Dendritic cell treated with granulocyte-macrophage colony-stimulating factor and Interleukin-4, amounts not matched to agents 40 ng/mL and 50 ng/mL, for 4 days (primary cell): ENCODE measurements at regions not wholly inside any gene's neighbourhood (a gene's known extent, or its start where the extent isn't known, plus 50 kb on each side); places are given as distances from the start of the nearest gene placed in this dataset.

ENCODE experiments used
- H3K27ac Mint-ChIP-seq: one replicate; pipeline ENCODE4 v1.8.0; 2022; ENCODE audit warnings: mild to moderate bottlenecking, mixed read lengths
- H3K27me3 Mint-ChIP-seq: one replicate; pipeline ENCODE4 v1.8.0; 2022; ENCODE audit warnings: mild to moderate bottlenecking, mixed read lengths
- H3K36me3 Mint-ChIP-seq: one replicate; pipeline ENCODE4 v1.8.0; 2022; ENCODE audit warnings: low read depth, mixed read lengths
- H3K4me1 Mint-ChIP-seq: one replicate; pipeline ENCODE4 v1.8.0; 2022; ENCODE audit warnings: low read depth, mixed read lengths
- H3K4me3 Mint-ChIP-seq: one replicate; pipeline ENCODE4 v1.8.0; 2022; ENCODE audit warnings: mild to moderate bottlenecking, moderate library complexity, mixed read lengths
- H3K9me3 Mint-ChIP-seq: one replicate; pipeline ENCODE4 v1.8.0; 2022; ENCODE audit warnings: mixed read lengths
- intact Hi-C: fragments of 100-400 bp; cut with micrococcal nuclease; formaldehyde crosslinking; loops from one replicate; pipeline ENCODE4 v1.15.0; 2022

DNA sequence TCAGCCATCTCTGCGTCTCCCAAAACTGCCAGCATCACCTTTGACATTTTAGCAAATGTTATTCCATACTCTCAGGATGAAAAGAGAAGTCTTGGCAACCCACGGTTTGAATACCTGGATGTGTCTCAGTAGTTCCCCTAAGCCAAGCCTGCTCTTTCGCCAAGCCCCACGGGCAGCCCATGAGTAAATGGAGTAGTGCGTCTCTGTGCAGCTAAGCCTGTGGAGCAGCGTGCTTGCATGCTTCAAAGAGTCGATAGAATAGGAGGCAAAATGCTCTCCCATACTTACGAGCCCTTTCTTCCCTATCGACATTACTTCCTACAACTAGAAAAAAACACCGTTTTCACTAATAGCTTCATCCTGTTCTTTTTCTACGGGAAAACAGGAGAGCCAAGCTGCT lies 634.5 kb upstream of the TMEM132C start:
- no peaks in the 10 kb centered on the region for H3K36me3 Mint-ChIP-seq
- H3K4me3 Mint-ChIP-seq = no peak overlapping the region
- H3K27ac Mint-ChIP-seq = no peak overlapping the region
- intact Hi-C loops = no loop called here
- H3K9me3 Mint-ChIP-seq = peaks cover 5% of the 10 kb centered on the region
- no peaks in the 10 kb centered on the region for H3K4me1 Mint-ChIP-seq
- H3K27me3 Mint-ChIP-seq = no peaks in the 10 kb centered on the region

GRCh38 chr12:127635838-127636237 lies 631.1 kb upstream of the TMEM132C start:
- H3K4me3 Mint-ChIP-seq = no peak overlapping the region
- intact Hi-C loops = no loop called here
- no peak overlapping the region for H3K27ac Mint-ChIP-seq
- peaks cover 5% of the 10 kb centered on the region for H3K9me3 Mint-ChIP-seq
- no peaks in the 10 kb centered on the region for H3K27me3 Mint-ChIP-seq
- no peaks in the 10 kb centered on the region for H3K4me1 Mint-ChIP-seq
- no peaks in the 10 kb centered on the region for H3K36me3 Mint-ChIP-seq

DNA sequence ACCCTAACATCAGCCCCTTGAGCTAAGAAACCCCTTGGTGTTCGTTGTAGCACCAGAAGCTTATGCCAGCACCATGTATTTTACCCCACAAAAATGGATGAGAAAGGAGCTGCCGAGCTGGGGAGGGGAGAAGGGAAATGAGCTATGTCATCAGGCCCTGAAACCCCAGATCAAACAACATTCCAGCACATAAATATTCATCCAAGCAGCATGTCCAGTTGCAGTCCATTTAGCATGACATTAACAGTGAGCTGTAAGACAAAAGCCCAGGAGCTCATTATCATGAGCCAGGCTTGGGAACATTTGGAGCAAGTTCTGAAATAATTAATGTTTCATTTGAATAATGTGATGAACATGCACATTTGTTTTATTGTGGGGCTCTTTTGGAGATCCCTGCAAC lies 630.1 kb upstream of the TMEM132C start:
- Mint-ChIP-seq H3K9me3 (peaks cover 5% of the 10 kb centered on the region), H3K4me3 (no peak overlapping the region), H3K27me3 (no peaks in the 10 kb centered on the region), H3K36me3 (no peaks in the 10 kb centered on the region), H3K27ac (no peak overlapping the region), H3K4me1 (no peaks in the 10 kb centered on the region)
- intact Hi-C loops = no loop called here

DNA sequence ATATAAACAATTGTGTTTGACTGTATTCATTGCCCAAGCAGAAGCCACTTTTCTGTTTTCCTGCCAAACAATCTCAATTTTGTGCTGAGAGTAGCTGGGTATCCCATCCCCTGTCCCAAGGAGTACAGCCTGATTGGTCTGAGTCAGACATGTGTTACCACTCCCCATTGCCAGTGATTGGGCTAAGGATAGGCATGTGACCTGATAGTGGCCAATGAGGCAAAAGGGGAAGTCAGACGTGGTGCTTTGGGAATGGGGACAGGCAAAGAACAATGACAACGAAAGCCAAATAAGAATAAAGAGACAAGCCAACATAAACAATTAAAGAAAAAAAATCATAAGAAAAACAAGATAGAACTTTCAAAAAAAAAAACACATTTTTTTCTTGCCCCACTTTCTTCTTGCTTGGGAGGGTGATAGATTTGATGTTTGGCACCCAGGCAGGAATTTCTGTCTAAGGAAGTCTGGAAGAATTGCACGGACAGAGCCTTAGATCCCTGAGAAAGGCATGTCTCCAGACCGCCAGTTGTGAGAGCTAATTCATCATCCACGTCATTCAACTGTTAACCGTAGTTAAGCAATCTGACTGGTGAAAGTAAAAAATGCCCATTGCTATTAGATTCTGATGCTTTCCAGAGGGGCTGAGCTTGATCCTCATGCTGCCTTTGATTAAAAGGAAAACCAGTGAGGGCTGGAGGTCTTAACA lies 626.6 kb upstream of the TMEM132C start:
- intact Hi-C loops = no loop called here
- no peaks in the 10 kb centered on the region for H3K4me1 Mint-ChIP-seq
- no peaks in the 10 kb centered on the region for H3K36me3 Mint-ChIP-seq
- H3K9me3 Mint-ChIP-seq = peaks cover 32% of the 10 kb centered on the region
- no peak overlapping the region for H3K27ac Mint-ChIP-seq
- H3K27me3 Mint-ChIP-seq = no peaks in the 10 kb centered on the region
- no peak overlapping the region for H3K4me3 Mint-ChIP-seq

GRCh38 chr12:127642208-127642607 lies 624.8 kb upstream of the TMEM132C start:
- H3K27ac Mint-ChIP-seq = no peak overlapping the region
- H3K27me3 Mint-ChIP-seq = no peaks in the 10 kb centered on the region
- no peak overlapping the region for H3K4me3 Mint-ChIP-seq
- no peaks in the 10 kb centered on the region for H3K36me3 Mint-ChIP-seq
- peaks cover 41% of the 10 kb centered on the region for H3K9me3 Mint-ChIP-seq
- H3K4me1 Mint-ChIP-seq = no peaks in the 10 kb centered on the region
- intact Hi-C loops = no loop called here

- H3K9me3 Mint-ChIP-seq = peaks cover 28% of the 10 kb centered on the region
- H3K27me3 Mint-ChIP-seq = no peaks in the 10 kb centered on the region
- intact Hi-C loops = no loop called here
- H3K27ac Mint-ChIP-seq = no peak overlapping the region
- no peak overlapping the region for H3K4me3 Mint-ChIP-seq
- H3K36me3 Mint-ChIP-seq = no peaks in the 10 kb centered on the region
- no peaks in the 10 kb centered on the region for H3K4me1 Mint-ChIP-seq
These were observed 618.6 kb upstream of the TMEM132C start for GRCh38 chr12:127648321-127648720.

- Mint-ChIP-seq H3K4me1 (no peaks in the 10 kb centered on the region), H3K36me3 (no peaks in the 10 kb centered on the region)
- intact Hi-C loops = no loop called here
These were observed 617.0 kb upstream of the TMEM132C start for GRCh38 chr12:127649961-127650360.

GRCh38 chr12:127650626-127651025 lies 616.3 kb upstream of the TMEM132C start:
- Mint-ChIP-seq H3K36me3 (no peaks in the 10 kb centered on the region), H3K4me3 (no peak overlapping the region), H3K4me1 (no peaks in the 10 kb centered on the region), H3K9me3 (peaks cover 16% of the 10 kb centered on the region), H3K27me3 (no peaks in the 10 kb centered on the region), H3K27ac (no peak overlapping the region)
- intact Hi-C loops = no loop called here

More at GRCh38 chr12:127649961-127650360, 617.0 kb upstream of the TMEM132C start:
- no peaks in the 10 kb centered on the region for H3K27me3 Mint-ChIP-seq
- peaks cover 20% of the 10 kb centered on the region for H3K9me3 Mint-ChIP-seq
- H3K27ac Mint-ChIP-seq = no peak overlapping the region
- H3K4me3 Mint-ChIP-seq = no peak overlapping the region

- intact Hi-C loops = no loop called here
- H3K9me3 Mint-ChIP-seq = peaks cover 8% of the 10 kb centered on the region
- H3K4me1 Mint-ChIP-seq = no peaks in the 10 kb centered on the region
- H3K27ac Mint-ChIP-seq = no peak overlapping the region
- no peaks in the 10 kb centered on the region for H3K27me3 Mint-ChIP-seq
- H3K36me3 Mint-ChIP-seq = no peaks in the 10 kb centered on the region
- H3K4me3 Mint-ChIP-seq = no peak overlapping the region
These were observed 614.7 kb upstream of the TMEM132C start for GRCh38 chr12:127652281-127652680.

- Mint-ChIP-seq H3K4me3 (no peak overlapping the region), H3K27ac (no peak overlapping the region), H3K27me3 (no peaks in the 10 kb centered on the region), H3K4me1 (no peaks in the 10 kb centered on the region), H3K36me3 (no peaks in the 10 kb centered on the region), H3K9me3 (peaks cover 8% of the 10 kb centered on the region)
- intact Hi-C loops = no loop called here
These were observed 612.5 kb upstream of the TMEM132C start for GRCh38 chr12:127654383-127654985.

DNA sequence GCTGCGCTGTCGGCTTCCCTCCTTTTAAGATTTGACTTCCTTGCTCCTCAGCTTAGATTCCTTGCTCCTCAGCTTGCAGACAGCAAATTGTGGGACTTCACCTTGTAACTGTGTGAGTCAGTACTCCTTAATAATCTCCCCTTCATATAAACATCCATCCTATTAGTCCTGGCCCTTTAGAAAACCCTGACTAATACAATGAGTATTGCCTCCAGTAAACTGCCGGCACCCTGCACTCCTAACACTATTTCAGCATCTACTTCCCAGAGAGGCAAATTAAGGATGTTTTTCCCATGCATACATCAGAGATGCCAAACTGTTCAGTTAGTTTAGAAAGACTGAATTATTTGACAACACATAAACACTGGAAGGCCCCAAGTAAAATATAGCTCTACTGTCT lies 611.3 kb upstream of the TMEM132C start:
- Mint-ChIP-seq H3K27ac (no peak overlapping the region), H3K36me3 (no peaks in the 10 kb centered on the region), H3K4me1 (no peaks in the 10 kb centered on the region), H3K4me3 (no peak overlapping the region), H3K9me3 (peaks cover 8% of the 10 kb centered on the region), H3K27me3 (no peaks in the 10 kb centered on the region)
- intact Hi-C loops = no loop called here

DNA sequence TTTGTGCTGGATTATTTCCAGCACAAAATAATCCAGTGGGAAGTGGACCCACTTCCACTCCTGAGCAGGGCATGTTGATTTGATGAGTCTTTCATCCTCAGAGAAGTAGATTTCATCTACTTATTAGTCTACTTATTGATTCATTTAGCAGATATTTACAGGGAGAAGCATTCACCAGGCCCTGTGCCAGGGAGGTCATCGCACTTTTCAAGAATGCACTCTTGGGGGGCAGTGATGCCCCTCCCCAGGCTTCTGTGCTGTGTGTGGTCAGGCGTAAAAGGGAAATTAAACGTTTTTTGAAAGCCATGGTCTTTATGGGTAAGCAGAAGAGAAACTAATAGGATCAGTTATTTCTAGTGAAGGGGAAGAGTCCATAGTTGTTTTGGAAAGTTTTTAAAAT lies 610.7 kb upstream of the TMEM132C start:
- no peaks in the 10 kb centered on the region for H3K4me1 Mint-ChIP-seq
- intact Hi-C loops = no loop called here
- H3K36me3 Mint-ChIP-seq = no peaks in the 10 kb centered on the region
- H3K27ac Mint-ChIP-seq = no peak overlapping the region
- H3K27me3 Mint-ChIP-seq = no peaks in the 10 kb centered on the region
- peaks cover 8% of the 10 kb centered on the region for H3K9me3 Mint-ChIP-seq
- no peak overlapping the region for H3K4me3 Mint-ChIP-seq

- Mint-ChIP-seq H3K4me1 (no peaks in the 10 kb centered on the region), H3K36me3 (no peaks in the 10 kb centered on the region), H3K4me3 (no peak overlapping the region), H3K27me3 (no peaks in the 10 kb centered on the region), H3K9me3 (peaks cover 8% of the 10 kb centered on the region), H3K27ac (no peak overlapping the region)
- intact Hi-C loops = no loop called here
These were observed 609.9 kb upstream of the TMEM132C start for GRCh38 chr12:127657036-127657435.

GRCh38 chr12:127660961-127661360 lies 606.0 kb upstream of the TMEM132C start:
- no peak overlapping the region for H3K4me3 Mint-ChIP-seq
- H3K36me3 Mint-ChIP-seq = no peaks in the 10 kb centered on the region
- H3K27me3 Mint-ChIP-seq = no peaks in the 10 kb centered on the region
- intact Hi-C loops = no loop called here
- H3K4me1 Mint-ChIP-seq = no peaks in the 10 kb centered on the region
- H3K27ac Mint-ChIP-seq = no peak overlapping the region
- H3K9me3 Mint-ChIP-seq = no peaks in the 10 kb centered on the region

DNA sequence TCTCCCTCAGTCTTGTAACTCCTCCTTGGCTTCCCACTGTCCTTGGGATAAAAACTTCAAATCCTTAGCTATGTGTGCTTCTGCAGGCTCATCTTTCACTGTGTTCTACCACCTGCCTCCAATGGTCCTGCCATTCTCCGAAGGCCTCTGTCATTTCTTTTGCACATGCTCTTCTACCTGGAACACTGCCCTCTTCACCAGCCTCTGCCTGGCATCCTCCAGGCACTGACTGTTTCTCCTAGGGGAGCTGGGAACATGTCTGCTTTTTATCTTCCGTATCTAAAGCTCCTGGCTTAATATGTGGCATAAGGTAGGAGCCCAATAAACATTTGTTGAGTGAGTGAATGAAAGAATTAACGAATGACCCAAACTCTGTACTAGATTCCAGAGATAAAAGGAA lies 603.3 kb upstream of the TMEM132C start:
- no peaks in the 10 kb centered on the region for H3K27me3 Mint-ChIP-seq

More for the DNA sequence above, 603.3 kb upstream of the TMEM132C start:
- H3K4me1 Mint-ChIP-seq = no peaks in the 10 kb centered on the region
- H3K36me3 Mint-ChIP-seq = no peaks in the 10 kb centered on the region
- no peak overlapping the region for H3K4me3 Mint-ChIP-seq
- H3K9me3 Mint-ChIP-seq = no peaks in the 10 kb centered on the region
- no peak overlapping the region for H3K27ac Mint-ChIP-seq
- intact Hi-C loops = no loop called here
